ENCODE measurements at regions not wholly inside any gene's neighbourhood (a gene's known extent, or its start where the extent isn't known, plus 50 kb on each side); places are given as distances from the start of the nearest gene placed in this dataset.

DNA sequence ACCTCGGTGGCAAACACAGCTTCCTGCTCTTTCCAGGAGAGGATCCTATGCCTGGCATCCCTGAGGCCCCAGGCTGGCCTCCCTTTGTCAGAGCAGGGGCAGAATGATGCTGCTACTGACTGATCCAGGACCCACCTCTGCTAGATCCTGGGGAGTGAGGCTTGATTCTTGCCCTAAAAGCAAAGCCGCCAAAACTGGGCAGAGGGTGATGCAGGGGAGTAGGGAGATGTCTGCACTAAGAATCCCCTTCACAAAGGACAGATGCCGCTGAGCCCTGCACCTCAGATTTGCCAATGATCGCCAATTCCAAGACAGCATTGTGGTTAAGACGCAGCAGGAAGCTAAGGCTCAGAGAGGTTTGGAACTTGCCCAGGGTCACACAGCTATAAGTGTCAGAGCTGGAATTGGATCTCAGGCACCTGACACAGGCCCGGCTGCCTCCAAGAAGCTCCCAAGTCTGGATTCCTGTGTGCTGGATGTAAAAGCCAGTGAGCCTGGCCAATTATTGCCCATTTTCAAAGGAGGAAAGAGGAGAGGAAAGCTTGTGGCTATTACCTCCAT is 60.7 kb upstream of the TNRC6C start:
- in situ Hi-C loops (cut with HindIII; ENCODE audit: low pct_unique_long_range_greater_than_20kb, low sequenced_read_pairs) = loop anchor here (25.0 kb wide), 1 partner anchor 114 kb away; no protein-coding TSS in a partner anchor
- DNase-seq (ENCODE audit: low read depth, low spot score) = no peak

DNA sequence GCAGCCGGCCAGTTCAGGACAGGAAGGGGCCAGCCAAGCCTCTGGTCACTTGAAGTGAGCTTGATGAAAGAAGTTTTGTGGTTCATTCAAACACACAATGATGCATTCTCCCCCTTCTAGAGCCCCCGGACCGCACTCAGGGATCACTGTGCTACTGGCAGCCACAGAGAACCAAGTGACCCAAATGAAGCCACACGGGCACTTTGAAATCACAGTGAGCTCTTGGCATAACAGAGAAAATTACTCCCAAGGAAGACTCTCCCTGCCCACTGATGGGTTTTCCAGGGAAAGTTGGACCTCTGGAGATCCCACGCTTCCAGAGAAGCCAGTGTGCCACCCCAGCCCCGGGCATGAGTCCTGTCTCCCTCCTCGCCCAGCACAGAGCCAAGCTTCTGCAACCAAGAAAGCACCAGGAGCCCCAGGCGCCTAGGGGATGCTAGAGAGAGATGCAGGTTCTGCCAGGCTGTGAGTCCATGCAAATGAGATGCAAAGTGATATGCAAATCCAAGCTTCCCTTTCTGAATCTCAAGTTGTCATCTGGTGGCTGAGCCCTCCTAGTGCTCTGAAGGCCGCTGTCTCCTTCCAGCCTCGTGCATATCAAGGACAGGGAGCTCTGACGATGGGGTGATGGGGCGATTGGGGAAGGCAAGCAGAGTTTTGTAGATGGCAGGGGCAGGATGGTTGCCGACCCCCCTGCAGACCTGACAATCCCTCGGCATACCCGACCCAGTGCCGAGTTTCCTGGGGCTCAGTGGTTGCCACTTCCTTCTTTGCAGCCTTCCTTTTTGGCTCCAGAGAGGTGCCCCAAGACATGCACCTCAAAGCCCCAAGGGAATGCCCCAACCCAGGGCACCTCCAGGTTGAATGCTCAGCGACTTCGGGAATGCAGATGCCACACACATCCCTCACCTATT is 59.7 kb upstream of the TNRC6C start:
- in situ Hi-C loops (cut with HindIII; ENCODE audit: low pct_unique_long_range_greater_than_20kb, low sequenced_read_pairs) = loop anchor here (25.0 kb wide), 1 partner anchor 114 kb away; no protein-coding TSS in a partner anchor
- DNase-seq (ENCODE audit: low read depth, low spot score) = no peak

DNA sequence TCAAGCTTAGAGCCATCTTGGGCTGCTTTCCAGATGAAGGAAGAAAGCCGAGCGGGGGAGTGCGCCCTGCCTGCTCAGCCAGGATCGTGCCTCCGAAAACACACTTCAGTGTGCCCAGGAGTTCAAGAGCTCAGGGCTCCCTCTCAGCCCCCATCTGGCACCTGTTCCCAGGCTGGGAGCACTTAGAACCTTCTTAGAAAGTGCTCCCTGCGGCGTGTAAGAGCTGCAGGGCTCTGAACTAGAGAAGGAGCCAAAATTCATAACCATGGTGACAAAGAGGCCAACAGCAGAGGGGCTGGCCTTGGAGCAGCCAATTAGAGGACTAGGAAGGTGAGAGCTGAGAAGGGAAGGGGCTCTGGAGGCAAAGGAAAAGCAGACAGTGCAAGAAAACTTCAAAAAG is 59.0 kb upstream of the TNRC6C start:
- DNase-seq (ENCODE audit: low read depth, low spot score) = no peak
- in situ Hi-C loops (cut with HindIII; ENCODE audit: low pct_unique_long_range_greater_than_20kb, low sequenced_read_pairs) = loop anchor here (25.0 kb wide), 1 partner anchor 113 kb away; no protein-coding TSS in a partner anchor

DNA sequence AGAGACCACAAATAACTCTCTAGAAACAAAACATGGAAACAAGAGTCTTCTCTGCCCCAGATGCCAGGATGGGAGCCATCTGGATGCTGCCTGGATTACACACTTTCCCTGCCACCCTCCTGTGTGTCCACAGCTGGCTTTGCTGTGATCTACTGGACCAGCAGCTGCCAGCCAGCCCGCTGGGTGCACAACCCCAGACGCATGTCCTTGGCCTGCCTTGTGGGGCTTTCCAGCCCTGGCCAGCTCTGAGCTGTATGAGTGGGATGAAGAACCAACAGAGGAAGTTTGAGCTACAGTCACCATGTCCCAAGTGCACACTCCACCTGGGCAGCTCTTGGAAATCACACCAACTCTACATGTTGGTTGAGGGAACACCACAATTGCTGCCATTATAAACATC is 57.0 kb upstream of the TNRC6C start:
- no peak for DNase-seq (ENCODE audit: low read depth, low spot score)
- in situ Hi-C loops (cut with HindIII; ENCODE audit: low pct_unique_long_range_greater_than_20kb, low sequenced_read_pairs) = no loop called here

DNA sequence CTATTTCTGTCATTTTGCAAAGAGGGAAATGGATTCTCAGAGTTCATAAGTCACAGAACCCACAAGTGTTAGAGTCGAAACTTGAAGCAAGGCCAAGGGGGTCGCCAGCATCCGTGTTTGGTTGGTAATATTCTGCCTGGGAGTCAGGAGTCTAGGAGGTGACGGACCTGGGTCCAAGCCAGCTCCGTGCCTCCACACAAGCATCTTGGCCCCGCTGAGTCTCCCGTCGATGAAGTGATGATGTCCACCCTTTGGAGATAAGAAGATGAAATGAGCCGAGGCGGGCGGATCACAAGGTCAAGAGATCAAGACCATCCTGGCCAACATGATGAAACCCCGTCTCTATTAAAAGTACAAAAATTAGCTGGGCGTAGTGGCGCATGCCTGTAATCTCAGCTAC is 53.2 kb upstream of the TNRC6C start:
- no peak for DNase-seq (ENCODE audit: low read depth, low spot score)
- in situ Hi-C loops (cut with HindIII; ENCODE audit: low pct_unique_long_range_greater_than_20kb, low sequenced_read_pairs) = no loop called here

DNA sequence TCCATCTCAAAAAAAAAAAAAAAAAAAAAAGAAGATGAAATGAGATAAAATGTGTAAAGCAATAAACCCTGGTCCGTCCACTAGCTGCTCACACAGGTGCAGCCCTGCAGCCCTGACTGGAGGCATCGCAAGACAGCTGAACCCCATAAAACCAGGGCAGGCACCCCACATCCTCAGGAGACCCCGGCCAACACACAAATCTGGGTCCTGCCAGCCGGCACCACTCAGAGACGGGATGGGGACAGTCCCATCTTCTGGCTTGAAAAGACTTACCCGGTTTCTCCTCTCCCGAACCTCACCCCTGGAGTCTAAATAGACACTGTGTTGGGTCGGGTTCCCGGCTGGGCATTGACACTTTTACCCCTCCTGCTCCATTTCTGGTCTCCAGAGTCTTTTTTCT is 52.7 kb upstream of the TNRC6C start:
- DNase-seq (ENCODE audit: low read depth, low spot score) = no peak
- in situ Hi-C loops (cut with HindIII; ENCODE audit: low pct_unique_long_range_greater_than_20kb, low sequenced_read_pairs) = no loop called here

DNA sequence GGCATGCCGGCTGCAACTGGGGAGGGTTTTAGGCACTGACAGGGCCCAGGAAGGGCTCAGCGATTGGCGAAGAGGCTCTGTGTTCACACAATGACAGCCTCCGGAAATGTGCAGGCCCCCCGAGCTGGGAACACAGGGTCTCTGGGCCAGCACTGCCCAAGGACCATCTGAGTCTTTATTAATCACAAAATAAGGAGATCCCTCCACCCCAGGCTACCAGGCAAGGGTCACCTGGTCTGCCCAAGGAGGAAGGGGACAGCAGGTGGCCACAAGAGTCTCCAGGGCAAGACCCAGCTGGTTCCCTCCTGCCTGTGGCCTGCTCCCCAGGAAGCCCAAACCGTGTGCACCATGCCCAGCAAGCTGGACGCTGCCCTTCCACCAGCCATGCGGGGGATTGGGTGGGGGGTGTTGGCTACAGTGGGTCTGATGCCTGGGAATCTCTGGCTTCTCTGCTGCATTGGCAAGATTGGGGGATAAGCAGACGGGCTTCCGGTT is 52.1 kb upstream of the TNRC6C start:
- DNase-seq (ENCODE audit: low read depth, low spot score) = no peak
- in situ Hi-C loops (cut with HindIII; ENCODE audit: low pct_unique_long_range_greater_than_20kb, low sequenced_read_pairs) = no loop called here

DNA sequence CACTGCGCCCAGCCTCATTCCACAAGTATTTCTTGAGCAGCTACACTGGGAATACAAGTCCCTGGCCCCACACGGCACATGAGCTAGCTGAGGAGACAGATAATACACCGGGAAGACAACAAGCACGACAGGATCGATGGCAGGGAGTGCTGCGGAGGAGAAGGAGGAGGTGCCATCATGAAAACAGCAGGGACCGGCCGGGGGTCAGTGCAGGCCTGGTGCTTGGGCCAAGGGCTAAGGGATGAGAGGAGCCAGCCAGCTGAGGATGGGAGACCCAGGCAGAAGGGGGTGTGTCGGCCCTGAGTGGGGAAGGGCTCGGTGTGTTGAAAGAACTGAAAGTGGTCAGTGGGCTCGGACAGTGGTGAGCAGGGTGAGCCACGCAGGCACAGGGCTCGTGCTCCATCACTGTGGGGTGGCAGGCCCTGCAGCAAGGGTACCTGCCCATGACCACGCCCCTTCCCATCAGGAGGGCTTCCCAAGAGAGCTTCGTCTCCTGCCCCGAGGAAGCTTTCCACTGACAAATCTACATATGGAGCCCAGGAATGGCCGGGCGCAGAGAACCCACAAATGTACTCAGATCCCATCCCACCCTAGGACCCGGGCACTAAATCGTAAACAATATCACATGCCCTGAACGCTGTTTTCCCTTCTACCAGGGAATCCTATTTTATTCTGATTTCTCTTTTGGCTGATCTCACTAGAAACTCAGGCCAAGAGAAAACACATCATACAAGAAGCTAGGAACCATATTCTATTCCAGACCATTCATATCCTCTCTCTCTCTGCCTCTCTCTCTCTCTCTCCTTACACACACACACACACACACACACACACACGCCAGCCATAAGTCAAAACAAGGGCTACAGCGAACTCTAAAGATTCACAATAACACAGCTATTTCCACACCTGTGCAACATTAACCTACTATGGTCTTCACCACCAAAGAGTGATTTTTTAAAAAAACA is 50.7 kb upstream of the TNRC6C start:
- in situ Hi-C loops (cut with HindIII; ENCODE audit: low pct_unique_long_range_greater_than_20kb, low sequenced_read_pairs) = no loop called here
- DNase-seq (ENCODE audit: low read depth, low spot score) = no peak

DNA sequence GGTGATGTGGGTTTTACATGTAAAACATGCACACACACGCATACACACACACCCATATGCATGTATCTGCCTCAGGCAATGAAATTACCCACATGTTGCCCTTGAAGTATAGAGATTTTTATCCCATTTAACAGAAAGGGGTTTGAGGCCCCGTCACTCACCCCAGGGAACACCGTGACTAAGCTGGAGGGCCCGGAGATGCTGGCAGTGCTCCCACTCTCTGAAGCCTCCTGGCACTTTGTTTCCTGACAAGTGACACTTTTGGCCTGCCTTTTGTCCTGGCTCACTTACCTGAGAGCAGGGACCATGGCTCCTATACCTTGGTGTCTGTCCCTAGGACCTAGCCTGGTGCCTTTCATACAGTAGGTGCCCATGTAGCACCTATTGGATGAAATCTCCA is 50.0 kb upstream of the TNRC6C start:
- in situ Hi-C loops (cut with HindIII; ENCODE audit: low pct_unique_long_range_greater_than_20kb, low sequenced_read_pairs) = no loop called here
- no peak for DNase-seq (ENCODE audit: low read depth, low spot score)

Small RNAs in the stretch of these regions (small RNA-seq; reads per million reads assigned to genes)
- gene MIR4316 (0 reads per million in 2 experiments), gene RF00019 (0 reads per million in 2 experiments)
